NCI-H1694 treated with DMSO at 0.1 percent for 48 hours (cell line): ENCODE measurements at regions not wholly inside any gene's neighbourhood (a gene's known extent, or its start where the extent isn't known, plus 50 kb on each side); places are given as distances from the start of the nearest gene placed in this dataset.
"Not testable (repeated sequence)": the region's sequence is repeated elsewhere in the genome, so short reads cannot be mapped to it uniquely, and the experiment has no call there.

Source experiments
- DNase-seq: peaks from one replicate; lab custom pipeline; 2025; lab: John Stamatoyannopoulos, UW

DNA sequence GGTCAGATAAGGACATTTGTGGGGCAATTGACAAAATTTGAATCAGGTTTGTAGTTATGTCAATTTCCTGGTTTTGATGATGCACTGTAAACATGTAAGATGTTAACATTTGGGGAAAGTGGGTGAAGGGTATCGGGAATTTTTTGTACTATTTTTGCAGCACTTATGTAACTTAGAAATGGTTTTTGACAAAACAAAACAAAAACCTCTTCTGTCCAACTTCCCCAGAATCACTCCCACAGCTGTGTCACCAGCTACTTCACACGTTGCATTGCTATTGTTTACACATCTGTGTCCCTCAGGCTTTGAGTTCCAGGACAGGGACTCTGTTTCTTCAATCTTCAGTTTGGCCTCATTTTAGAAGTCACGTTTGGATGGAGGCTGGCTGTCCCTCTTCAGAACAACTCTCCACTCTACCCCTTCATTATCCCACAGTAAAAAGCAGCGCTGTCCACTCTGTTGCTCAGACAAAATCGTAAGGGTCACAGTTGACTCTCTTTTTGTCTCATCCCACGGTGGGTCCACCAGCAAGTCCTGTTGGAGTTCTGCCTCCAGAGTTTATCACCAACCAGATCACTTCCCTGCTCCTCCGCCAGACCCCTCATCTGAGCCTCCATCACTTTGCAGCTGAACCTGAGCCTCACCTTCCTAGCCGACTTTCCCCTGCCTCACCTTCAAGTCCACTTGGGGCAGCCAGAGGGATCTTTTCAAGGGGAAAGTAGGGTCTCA lies 63.2 kb downstream of the NENF start:
- DNase-seq: no peak

DNA sequence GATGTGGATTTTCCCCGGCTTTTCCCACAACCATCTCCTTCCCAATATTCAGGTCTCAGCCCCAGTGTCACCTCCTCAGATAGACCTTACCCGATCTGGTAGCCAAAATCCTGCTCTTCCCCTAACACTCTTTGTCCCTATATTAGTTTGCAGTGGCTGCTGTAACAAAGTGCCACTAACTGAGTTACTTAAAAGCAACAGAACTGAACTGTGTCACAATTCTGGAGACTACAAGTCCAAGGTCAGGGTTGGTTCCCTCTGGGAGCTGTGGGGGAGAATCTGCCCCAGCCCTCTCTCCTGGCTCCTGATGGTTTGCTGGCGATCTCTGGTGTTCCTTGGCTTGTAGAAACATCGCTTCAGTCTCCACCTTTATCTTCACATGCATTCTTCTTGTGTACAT lies 64.0 kb downstream of the NENF start:
- DNase-seq: no peak

DNA sequence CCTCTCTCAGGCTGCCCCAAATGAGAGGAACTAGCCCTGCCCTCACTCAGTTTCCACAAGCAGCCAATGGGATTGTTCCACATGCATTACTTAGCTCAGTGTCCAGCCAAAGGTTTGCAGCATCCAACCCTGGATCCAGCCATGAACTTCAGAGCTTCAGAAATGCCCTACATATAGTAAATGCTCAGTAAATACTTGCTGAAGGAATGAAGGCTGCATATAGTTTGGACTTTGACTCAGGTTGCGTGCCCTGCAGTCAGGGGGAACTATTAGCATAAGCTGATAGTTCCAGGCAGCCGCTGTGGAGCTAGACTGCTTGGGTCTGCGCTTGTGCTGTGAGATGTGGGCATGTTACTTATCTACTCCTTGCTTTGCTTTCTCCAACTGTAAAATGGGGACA lies 64.8 kb downstream of the NENF start:
- DNase-seq: no peak

DNA sequence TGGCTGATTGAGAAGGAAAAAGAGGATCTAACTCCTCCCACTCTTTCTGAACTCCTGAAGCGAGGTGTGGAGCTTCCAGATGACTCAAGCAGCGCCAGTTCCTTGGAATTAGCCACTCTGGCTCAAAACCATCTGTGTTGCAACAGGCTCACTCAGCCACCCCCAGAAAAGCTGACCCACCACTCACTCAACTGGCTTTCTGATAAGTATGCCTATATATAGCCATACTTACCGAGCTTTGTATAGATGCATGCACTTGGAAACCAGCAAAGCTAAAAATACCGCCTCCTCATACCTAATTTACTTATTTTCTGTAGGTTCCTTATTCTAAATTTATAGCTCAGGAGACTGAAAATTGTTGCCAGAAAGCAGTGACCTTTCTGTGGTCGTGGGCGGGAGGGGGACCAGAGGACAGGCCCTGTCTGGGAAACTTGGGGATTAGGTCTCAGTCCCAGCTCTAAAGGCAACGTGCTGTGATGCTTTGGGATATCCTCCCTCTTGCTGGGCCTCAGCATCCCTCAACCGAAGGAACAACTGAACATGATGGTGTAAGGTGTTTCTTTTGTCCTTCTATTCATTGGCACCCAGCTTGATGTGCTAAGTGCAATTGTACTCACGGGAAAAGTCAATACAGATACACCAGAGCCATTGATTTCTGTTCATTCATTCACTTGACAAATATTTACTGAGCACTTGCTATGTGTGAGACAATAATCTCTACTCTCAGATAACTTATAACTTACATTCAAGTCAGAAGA lies 65.7 kb downstream of the NENF start:
- no peak for DNase-seq

DNA sequence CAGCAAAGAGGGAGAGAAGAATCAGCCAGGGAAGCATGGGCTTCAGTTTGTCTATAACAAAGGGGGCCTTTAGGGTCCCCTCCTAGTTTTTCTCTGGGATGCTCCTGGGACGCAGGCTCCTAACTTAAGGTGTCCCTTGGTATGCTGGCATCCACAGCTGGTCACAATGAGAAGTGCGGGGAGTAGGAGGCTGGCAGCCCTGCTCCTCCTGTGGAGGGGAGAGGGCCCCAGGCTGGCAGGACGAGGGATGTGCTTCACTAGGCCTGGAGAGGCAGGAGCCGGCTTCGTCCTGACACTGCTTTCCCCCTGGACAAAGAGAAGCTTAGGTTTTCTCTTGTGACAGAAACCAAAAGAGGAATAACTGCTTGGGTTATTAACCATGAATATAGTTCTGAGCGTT lies 67.6 kb downstream of the NENF start:
- DNase-seq: no peak

DNA sequence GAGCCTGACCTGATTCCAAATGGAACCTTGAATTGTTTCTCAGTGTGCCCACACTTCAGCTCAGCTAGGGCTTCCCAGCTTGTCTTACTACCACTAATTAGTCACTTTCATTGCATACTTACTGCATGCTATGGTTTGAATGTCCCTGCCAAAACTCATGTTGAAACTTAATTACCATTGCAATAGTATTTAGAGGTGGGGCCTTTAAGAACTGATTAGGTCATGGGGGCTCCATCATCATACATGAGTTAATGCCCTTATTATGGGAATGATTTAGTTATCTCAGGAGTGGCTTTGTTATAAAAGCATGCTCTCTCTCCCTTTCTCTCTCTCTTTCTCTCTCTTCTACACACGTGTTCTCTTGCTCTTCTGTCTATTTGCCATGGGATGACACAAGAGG lies 68.3 kb downstream of the NENF start:
- no peak for DNase-seq

DNA sequence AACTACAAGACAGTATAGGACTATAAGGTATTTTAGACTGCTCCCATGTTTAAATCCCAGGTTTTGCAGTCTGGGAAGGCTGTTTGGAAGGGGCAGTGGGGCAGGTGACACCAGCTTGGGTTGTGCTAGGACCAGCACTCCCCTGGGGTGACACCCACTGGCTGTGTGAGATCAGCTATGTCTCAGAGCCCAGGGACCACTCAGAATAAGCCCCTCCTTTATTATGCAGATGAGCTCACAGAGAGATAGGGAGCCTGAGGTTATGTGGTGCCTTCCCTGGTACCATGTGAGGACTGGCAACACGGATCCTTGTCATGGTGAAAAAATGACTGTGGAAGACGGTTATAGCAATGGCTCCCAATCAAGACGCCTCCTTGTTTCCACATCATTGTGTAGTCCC lies 71.0 kb downstream of the NENF start:
- DNase-seq: no peak

DNA sequence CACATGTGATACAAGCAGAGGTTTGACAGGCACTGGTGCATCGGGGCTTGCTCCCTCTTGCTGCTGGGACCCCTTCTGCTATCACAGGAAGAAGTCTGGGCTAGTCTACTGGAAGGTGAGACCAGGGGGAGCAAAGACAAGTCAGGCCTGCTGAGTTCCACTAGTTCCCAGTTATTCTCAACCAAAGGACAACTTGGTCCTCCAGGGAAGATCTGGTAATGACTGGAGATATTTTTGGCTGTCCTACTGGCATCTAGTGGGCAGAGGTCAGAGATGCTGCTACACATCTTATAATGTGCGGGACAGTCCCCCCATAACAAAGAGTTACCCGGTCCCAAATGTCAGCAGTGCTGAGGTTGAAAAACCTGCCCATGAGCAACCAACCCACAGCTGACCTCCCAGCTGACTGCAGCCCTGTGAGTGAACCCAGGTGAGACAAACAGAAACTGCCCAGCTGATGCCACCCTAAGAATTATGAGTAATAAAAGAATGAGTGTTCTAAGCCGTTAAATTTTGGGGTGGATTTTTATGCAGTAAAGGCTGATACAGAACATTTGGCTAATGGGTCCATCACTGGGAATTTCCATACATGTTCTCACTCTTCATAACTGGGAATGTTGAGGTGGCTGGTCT lies 71.6 kb downstream of the NENF start:
- no peak for DNase-seq

DNA sequence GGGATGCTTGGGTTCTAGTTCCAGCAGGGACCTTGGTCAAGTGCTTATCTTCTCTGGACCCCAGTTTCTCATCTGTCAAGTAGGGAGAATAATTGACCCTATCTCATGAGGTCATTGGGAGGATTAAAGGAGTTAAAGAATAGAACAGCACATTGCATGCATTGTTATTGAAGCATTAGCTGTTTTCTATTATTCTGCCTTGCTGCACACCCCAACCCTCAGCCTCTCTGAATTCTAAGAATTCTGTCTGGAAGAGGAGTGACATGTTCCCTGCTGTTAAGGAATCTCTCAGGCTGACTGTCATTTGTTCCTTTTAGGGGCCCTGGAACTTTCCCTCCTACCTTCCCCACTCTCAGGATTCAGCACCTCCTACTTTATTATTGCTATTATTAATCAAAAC lies 73.9 kb downstream of the NENF start:
- DNase-seq: no peak

DNA sequence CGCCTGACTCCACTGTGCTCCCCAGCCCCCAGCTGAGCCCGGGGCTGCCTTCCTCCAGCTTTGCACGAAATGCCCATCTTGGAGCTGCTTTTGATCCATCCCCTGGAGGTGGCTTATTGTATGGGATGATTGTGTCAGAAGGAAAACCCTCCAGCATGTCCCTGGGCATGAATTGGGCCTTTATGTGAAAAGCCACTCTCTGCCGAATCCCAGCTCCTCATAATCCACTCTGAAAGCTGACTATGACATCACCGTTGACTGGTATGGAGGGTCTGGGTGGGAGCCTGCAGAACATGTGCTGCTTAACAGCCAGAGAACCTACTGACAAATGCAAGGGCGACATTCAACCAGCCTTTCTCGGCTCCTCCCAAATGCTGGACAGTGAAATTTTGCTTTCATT lies 74.6 kb downstream of the NENF start:
- no peak for DNase-seq

DNA sequence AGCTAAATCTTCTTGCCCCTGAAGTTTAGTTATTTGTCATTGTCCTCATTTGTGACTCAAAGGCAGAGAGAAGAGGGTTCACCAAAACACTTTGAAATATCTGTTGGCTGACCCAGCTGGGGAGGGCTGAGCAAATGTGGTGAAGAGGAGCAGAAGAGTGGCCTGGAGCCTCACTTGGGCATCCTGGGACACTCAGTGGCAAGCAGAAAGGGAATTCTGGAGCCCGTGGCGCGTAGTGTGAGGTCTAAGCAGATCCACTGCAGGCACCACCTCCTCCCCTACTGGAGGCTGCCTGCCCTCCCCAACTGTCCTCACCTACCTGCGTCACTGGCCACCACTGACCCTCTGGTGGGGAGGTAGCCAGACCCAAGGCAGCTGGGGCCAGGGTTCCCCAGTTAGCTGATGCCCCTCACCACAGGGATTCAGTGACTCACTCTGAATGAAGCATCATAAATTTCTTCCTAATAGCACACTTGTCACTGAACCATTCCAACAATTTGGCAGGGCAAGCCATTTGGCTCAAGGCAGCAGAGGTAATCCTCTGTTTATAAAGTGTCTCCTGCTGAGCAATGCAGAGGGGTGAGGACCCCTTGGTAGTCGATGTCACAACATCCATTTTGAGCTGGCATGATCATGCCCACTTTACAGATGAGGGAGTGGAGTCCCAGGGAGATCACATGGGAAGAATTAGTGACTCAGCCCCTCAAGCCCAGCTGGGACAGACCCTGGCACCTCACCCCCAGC lies 80.3 kb downstream of the NENF start:
- no peak for DNase-seq

DNA sequence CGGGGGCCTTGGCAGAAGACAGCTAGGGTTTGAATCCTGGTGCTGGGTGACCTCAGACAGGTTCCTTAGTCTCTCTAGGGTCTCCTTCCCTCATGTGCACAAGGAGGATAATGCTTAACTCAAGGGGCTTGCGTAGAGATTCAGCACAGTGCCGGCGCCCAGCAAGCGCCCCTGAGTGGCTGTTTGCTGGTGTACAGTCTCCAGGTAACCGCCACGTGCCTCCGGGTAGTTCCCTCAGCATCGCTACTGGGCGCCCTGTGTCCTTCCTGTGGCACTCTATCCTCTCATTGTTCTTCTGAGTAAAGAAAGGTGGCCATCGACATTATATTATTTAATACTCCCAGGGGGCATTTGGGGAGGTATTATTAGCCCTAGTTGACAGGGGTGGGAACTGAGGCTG lies 80.9 kb downstream of the NENF start:
- no peak for DNase-seq

DNA sequence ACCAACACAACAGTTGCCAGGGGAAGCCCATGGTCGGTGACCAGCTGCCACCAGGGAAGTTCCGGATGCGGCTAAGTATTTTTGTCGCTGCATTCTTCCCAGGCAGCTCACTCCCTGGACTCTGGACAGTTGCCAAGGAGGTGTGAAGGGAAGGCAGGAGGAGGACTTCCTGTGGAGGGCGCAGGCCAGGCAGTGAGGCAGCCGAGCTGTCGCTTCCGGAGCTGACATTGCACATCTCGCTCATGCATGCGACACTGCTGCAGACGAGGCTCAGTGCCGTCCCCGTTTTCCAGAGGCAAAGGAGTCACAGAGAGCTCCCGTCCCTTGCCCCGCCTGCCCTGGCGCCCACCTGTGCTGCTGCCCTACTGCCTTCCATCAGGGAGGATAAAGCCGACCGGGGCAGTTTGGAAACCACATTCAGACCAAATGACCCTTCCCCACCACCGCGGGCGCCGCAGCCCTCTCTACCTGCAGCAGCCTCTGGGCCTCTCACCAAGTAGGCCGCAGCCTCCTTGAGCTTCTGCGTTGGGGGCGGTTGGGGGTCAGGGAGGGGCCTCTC lies 81.4 kb downstream of the NENF start:
- no peak for DNase-seq

DNA sequence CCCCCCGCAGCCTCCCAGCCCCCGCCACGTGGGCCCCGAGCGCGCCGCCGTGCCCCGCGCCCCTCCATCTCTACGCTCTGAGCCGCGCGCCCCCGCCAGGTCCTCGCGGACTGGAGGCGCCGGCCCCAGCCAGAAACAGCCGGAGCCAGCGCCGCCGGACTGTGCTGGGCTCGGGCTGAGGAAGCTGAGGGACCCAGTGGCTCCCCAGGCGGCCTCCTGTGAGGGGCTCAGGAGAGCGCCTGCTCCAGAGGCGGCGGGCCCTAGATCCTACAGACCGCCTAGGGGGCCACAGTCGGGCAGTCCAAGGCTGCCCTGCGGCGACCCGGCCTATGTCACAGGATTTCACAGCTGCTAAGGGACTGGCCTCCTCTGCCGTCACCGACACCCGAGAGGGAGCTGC lies 82.1 kb downstream of the NENF start:
- DNase-seq: no peak

DNA sequence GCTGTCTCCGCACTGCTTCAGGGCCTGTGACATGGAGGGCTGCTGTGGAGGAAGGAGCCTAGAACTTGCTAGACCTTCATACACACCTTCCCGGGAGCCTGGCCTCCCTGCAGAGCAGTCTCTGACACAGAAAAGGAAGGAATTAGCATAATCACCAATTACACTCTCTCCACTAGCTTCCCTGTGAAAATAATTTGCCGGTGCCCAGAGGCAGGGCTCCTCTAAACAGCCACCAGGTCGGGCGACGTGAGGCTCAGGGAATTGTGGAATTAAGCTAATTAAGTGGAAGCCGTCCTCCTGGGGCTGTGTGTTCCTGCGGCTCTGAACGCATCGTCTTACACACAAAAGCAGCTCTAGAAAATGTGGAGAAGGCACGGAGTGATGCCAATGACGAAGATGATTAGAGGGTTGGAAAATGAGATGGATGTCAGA lies 82.6 kb downstream of the NENF start:
- DNase-seq: no peak

DNA sequence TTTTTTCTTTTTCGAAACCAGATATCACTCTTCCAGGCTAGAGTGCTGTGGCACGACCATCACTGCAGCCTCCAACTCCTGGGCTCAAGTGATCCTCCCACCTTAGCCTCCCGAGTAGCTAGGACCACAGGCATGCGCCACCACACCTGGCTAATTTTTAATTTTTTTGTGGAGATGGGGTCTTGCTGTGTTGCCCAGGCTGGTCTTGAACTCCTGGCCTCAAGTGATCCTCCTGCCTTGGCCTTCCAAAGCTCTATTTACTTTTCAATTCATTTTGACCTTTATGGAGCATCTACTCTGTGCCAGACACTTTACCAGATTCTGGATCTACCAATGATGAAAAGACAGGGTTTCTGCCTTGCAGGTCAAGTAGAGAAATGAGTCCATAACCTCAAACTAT lies 83.3 kb downstream of the NENF start:
- DNase-seq: not testable (repeated sequence)

DNA sequence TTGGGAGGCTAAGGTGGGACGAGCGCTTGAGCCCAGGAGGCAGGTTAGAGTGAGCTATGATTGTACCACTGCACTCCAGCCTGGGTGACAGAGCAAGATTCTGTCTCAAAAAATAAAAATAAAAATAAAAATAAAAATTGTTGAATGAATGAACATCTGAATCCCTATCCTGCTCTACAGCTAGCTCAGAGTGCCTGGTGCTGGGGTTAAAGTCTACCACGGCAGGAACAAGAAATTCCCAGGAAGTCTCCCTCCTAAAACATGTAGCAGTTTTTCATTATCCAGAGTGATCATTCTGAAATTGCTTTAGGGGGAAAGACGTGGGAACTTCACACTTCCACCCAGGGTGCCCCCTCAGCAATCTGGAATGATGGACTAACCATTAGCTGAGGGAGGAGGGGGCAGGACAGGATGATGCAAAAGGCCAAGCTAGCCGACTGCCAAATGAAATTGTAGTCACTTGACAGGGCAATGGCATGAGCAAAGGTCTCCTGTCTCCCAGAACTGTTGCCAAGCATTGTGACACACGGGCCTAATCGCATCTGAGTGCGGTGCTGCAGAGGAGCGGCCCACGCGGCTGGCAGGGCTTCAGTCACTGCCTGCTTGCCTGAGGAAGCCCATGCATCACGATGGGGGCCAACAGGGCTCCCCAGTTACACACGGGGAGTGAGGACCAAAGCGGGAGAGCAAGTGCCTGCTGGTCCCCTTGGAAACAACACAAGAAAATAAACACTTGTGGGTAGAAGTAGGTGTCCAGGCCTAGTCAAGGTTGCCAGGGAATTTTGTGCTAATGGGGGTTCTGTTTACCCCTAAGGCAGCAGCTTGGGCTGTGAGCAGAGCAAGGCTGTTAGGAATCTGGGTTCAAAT lies 85.7 kb downstream of the NENF start:
- no peak for DNase-seq

DNA sequence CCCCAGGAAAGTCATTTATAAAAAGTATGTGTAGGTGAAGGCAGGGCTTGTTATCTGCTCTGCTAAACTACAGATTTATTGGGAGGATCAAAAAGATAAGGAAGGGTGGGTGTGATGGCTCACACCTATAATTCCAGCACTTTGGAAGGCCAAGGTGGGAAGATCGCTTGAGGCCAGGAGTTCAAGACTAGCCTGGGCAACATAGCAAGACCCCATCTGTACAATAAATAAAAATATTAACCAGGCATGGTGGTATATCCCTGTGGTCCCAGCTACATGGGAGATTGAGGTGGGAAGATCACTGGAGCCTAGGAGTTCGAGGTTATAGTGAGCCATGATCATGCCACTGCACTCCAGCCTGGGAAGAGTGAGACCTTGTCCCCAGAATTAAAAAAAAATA lies 86.4 kb downstream of the NENF start:
- no peak for DNase-seq

DNA sequence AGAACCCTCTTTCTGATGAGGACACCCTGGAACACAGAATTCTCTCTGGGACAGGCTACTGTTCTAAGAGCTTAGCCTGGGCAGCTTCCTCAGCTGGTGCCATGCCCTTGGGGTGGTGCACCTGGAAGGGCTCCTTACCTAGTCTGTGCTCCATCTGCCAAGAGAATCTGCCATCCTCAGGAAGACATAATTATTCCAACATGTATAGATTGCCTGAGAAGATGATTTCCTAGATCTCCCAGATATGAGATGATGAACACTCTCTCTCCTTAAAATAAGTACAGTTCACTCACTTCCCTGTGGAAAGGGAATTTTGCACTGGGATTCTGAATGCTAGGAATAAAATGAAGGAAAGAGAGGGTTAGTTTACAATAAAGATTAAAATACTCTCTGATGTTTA lies 87.6 kb downstream of the NENF start:
- DNase-seq: no peak

DNA sequence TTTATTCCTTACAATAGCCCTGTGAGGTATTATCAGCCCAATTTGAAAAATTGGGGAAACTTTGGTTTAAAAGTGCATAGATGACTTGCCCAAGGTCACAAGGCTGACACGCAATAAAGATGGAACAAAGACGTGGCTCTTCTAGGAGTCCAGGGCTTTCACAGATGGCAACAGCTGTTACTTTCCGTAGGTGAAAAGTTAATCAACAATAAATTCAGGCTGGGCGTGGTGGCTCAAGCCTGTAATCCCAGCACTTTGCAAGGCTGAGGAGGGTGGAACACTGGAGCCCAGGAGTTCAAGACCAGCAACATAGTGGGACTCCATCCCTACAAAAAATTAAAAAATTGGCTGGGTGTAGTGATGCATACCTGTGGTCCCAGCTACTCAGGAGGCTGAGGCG lies 87.8 kb upstream of the ATF3 start:
- DNase-seq: no peak

DNA sequence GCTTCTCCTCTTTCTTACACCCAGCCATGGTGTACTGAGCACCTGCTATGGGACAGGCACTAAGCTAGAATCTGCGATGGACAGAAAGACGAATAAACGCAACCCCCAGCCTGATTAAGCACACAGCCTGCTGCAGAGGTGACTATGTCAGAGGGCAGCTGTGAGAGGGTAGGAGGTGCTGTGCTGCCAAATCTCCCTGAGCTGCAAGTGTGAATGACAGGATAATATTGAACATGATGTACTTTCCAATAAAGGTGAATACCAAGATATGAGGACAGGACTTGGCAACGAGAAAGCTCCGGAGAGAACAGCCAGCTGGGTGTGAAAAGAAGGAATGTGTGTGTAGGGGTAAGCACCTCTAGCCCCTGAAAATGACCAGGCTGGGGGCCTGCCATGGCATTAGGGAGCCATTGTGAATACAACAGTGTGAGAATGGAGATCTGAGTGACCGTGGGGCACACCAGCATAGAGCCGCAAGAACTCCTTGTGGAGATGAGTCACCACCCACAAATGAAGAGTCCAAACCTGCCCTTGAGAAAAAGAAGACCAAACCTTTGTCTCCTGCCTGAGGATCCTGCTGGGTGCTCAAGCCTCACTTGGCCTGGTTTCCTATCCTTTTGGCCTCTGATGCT lies 83.0 kb upstream of the ATF3 start:
- no peak for DNase-seq
